WTC11 (cell line): ENCODE measurements at regions not wholly inside any gene's neighbourhood (a gene's known extent, or its start where the extent isn't known, plus 50 kb on each side); places are given as distances from the start of the nearest gene placed in this dataset.

ENCODE experiments used
- ATAC-seq: fragments of 200-7000 bp; cut with Tn5 transposase; 2 replicates; pipeline ENCODE4 v1.10.0; 2021; ENCODE audit warnings: mild to moderate bottlenecking, moderate library complexity
- CTCF ChIA-PET: fragments of 300-600 bp; sonication (Branson Sonifier 250); formaldehyde crosslinking; loops from one replicate; lab custom pipeline; 2021; ENCODE audit warnings: antibody characterized with exemption; lab: Charles Lee
- POLR2A ChIA-PET: fragments of 350-600 bp; sonication (Branson Sonifier 250); formaldehyde crosslinking; loops from one replicate; lab custom pipeline; 2021; ENCODE audit warnings: antibody characterized with exemption; lab: Charles Lee
- DNase-seq: peaks from one replicate; pipeline ENCODE4 v3.0.0; 2021; ENCODE audit warnings: low spot score
- H3K27ac Mint-ChIP-seq: 2 replicates; pipeline ENCODE4 v1.8.0; 2021; ENCODE audit warnings: mixed read lengths
- H3K27me3 Mint-ChIP-seq: 2 replicates; pipeline ENCODE4 v1.8.0; 2021; ENCODE audit warnings: low read depth, mild to moderate bottlenecking, moderate library complexity, mixed read lengths
- H3K36me3 Mint-ChIP-seq: 2 replicates; pipeline ENCODE4 v1.8.0; 2021; ENCODE audit warnings: mixed read lengths
- H3K4me1 Mint-ChIP-seq: 2 replicates; pipeline ENCODE4 v1.8.0; 2022; ENCODE audit warnings: mixed read lengths
- H3K4me3 Mint-ChIP-seq: 2 replicates; pipeline ENCODE4 v1.8.0; 2021; ENCODE audit warnings: mild to moderate bottlenecking, moderate library complexity, mixed read lengths
- H3K9me3 Mint-ChIP-seq: 2 replicates; pipeline ENCODE4 v1.8.0; 2021; ENCODE audit warnings: mixed read lengths
- AFF4 ChIP-seq: sonication (generic); formaldehyde crosslinking; IDR thresholded peaks from 2 replicates; pipeline ENCODE4 v1.8.1; 2023; ENCODE audit warnings: mild to moderate bottlenecking, missing genetic modification reagents, borderline replicate concordance
- ATF1 ChIP-seq: sonication (generic); formaldehyde crosslinking; IDR thresholded peaks from 2 replicates; pipeline ENCODE4 v1.8.1; 2023; ENCODE audit warnings: mild to moderate bottlenecking, moderate library complexity, missing genetic modification reagents
- ATF3 ChIP-seq: sonication (generic); formaldehyde crosslinking; conservative IDR thresholded peaks from 2 replicates; pipeline ENCODE4 v1.8.1; 2022; ENCODE audit warnings: mild to moderate bottlenecking, missing genetic modification reagents
- ATF6 ChIP-seq: sonication (generic); formaldehyde crosslinking; IDR thresholded peaks from 2 replicates; pipeline ENCODE4 v1.8.1; 2023; ENCODE audit warnings: mild to moderate bottlenecking, missing genetic modification reagents
- E2F4 ChIP-seq: sonication (generic); formaldehyde crosslinking; IDR thresholded peaks from 2 replicates; pipeline ENCODE4 v1.8.1; 2022; ENCODE audit warnings: low read depth, mild to moderate bottlenecking, moderate library complexity, missing genetic modification reagents, borderline replicate concordance
- ERG ChIP-seq: fragments of 250-450 bp; sonication (Bioruptor Pico); IDR thresholded peaks from 2 replicates; pipeline ENCODE4 v1.8.0; 2021; ENCODE audit warnings: mild to moderate bottlenecking
- GTF2I ChIP-seq: fragments of 250-450 bp; sonication (Bioruptor Pico); conservative IDR thresholded peaks from 2 replicates; pipeline ENCODE4 v1.4.0; 2021; ENCODE audit warnings: mild to moderate bottlenecking
- IRF1 ChIP-seq: sonication (generic); formaldehyde crosslinking; IDR thresholded peaks from 2 replicates; pipeline ENCODE4 v1.8.0; 2023; ENCODE audit warnings: missing genetic modification reagents
- IRF2 ChIP-seq: sonication (generic); formaldehyde crosslinking; IDR thresholded peaks from 2 replicates; pipeline ENCODE4 v1.8.0; 2022; ENCODE audit warnings: low read depth, missing genetic modification reagents, borderline replicate concordance
- KAT7 ChIP-seq: sonication (generic); formaldehyde crosslinking; IDR thresholded peaks from 2 replicates; pipeline ENCODE4 v1.8.1; 2023; ENCODE audit warnings: missing genetic modification reagents, mild to moderate bottlenecking, borderline replicate concordance
- MLX ChIP-seq: sonication (generic); formaldehyde crosslinking; IDR thresholded peaks from 2 replicates; pipeline ENCODE4 v1.8.1; 2023; ENCODE audit warnings: mild to moderate bottlenecking, missing genetic modification reagents, moderate library complexity
- NR2C2 ChIP-seq: sonication (generic); formaldehyde crosslinking; IDR thresholded peaks from 2 replicates; pipeline ENCODE4 v1.8.0; 2022; ENCODE audit warnings: mild to moderate bottlenecking, missing genetic modification reagents
- NR3C1 ChIP-seq: sonication (generic); formaldehyde crosslinking; conservative IDR thresholded peaks from 2 replicates; pipeline ENCODE4 v1.8.1; 2023; ENCODE audit warnings: low read depth, mild to moderate bottlenecking, missing genetic modification reagents
- OVOL2 ChIP-seq: fragments of 250-450 bp; sonication (Bioruptor Pico); IDR thresholded peaks from 2 replicates; pipeline ENCODE4 v1.9.0; 2021; ENCODE audit warnings: mild to moderate bottlenecking, borderline replicate concordance
- PRRX2 ChIP-seq: fragments of 250-450 bp; sonication (Bioruptor Pico); IDR thresholded peaks from 2 replicates; pipeline ENCODE4 v1.8.0; 2021; ENCODE audit warnings: mild to moderate bottlenecking
- TEAD4 ChIP-seq: sonication (generic); formaldehyde crosslinking; IDR thresholded peaks from 2 replicates; pipeline ENCODE4 v1.8.0; 2022; ENCODE audit warnings: mild to moderate bottlenecking, missing genetic modification reagents
- ZBTB43 ChIP-seq: sonication (generic); formaldehyde crosslinking; IDR thresholded peaks from 2 replicates; pipeline ENCODE4 v1.8.1; 2023; ENCODE audit warnings: mild to moderate bottlenecking, missing genetic modification reagents
- ZNF138 ChIP-seq: sonication (generic); formaldehyde crosslinking; conservative IDR thresholded peaks from 2 replicates; pipeline ENCODE4 v1.8.1; 2022; ENCODE audit warnings: mild to moderate bottlenecking, moderate library complexity, missing genetic modification reagents

- H3K27me3 Mint-ChIP-seq, result no peaks in the 10 kb centered on the region
- DNase-seq (no peak), ATAC-seq (no peak)
- H3K27ac Mint-ChIP-seq, result no peak overlapping the region
- no peak overlapping the region for H3K4me3 Mint-ChIP-seq
- TF ChIP-seq GTF2I (CRISPR knock-in tag) (no peak), ATF6 (no peak), AFF4 (CRISPR knock-in tag) (no peak), ERG (CRISPR knock-in tag) (no peak), ATF3 (CRISPR knock-in tag) (no peak), TEAD4 (no peak), ATF1 (CRISPR knock-in tag) (no peak), ZNF138 (CRISPR knock-in tag) (no peak)
- H3K4me1 Mint-ChIP-seq, result no peaks in the 10 kb centered on the region
- CTCF ChIA-PET, result no interaction called here
- POLR2A ChIA-PET, result no interaction called here
- peaks cover 11% of the 10 kb centered on the region for H3K9me3 Mint-ChIP-seq
- H3K36me3 Mint-ChIP-seq, result no peaks in the 10 kb centered on the region; the same call in 1 of the 2 replicates
Observed at GRCh38 chr7:136600475-136600874, 268.0 kb upstream of the CHRM2 start.

- Mint-ChIP-seq H3K4me1 (no peaks in the 10 kb centered on the region), H3K27ac (no peak overlapping the region), H3K4me3 (no peak overlapping the region), H3K27me3 (no peaks in the 10 kb centered on the region), H3K36me3 (no peaks in the 10 kb centered on the region; the same call in 1 of the 2 replicates), H3K9me3 (peaks cover 6% of the 10 kb centered on the region; the same call in 1 of the 2 replicates)
- ATAC-seq (no peak), DNase-seq (no peak)
- POLR2A ChIA-PET, result no interaction called here
- CTCF ChIA-PET, result no interaction called here
- TF ChIP-seq NR2C2 (CRISPR knock-in tag) (no peak), OVOL2 (CRISPR knock-in tag) (no peak), E2F4 (no peak), MLX (CRISPR knock-in tag) (no peak), PRRX2 (CRISPR knock-in tag) (no peak), ATF6 (no peak), IRF2 (CRISPR knock-in tag) (no peak), ZBTB43 (no peak), NR3C1 (no peak), ZNF138 (CRISPR knock-in tag) (no peak), KAT7 (no peak), IRF1 (no peak)
Observed at GRCh38 chr7:136594739-136595144, 273.7 kb upstream of the CHRM2 start.
